Bronchial epithelial cell (primary cell): ENCODE measurements at regions not wholly inside any gene's neighbourhood (a gene's known extent, or its start where the extent isn't known, plus 50 kb on each side); places are given as distances from the start of the nearest gene placed in this dataset.

Experiments
- DNase-seq: peaks from one replicate; pipeline ENCODE4 v3.0.0-alpha.2; 2010; ENCODE audit warnings: low read depth
- FAIRE-seq: peaks from 2 replicates; lab custom pipeline; 2011; peaks lifted over from hg19 to GRCh38; lab: Jason Lieb, UNC
- H3K27me3 ChIP-seq: 2 replicates; pipeline ENCODE4 v1.5.1; 2011; ENCODE audit warnings: low read length; ENCODE audit not compliant: control insufficient read depth, insufficient read depth
- H3K36me3 ChIP-seq: 2 replicates; pipeline ENCODE4 v1.5.1; 2011; ENCODE audit warnings: low read length; ENCODE audit not compliant: control insufficient read depth, insufficient read depth
- H3K4me3 ChIP-seq: 2 replicates; pipeline ENCODE4 v1.5.1; 2011; ENCODE audit warnings: mild to moderate bottlenecking, low read depth, low read length, control low read depth
- TF ChIP-seq, protein P1 (sequence below): IDR thresholded peaks from 2 replicates; pipeline ENCODE4 v1.5.1; 2011; ENCODE audit warnings: mild to moderate bottlenecking, moderate library complexity, low read length, control low read depth, inconsistent platforms; ENCODE audit not compliant: insufficient read depth, severe bottlenecking

DNA sequence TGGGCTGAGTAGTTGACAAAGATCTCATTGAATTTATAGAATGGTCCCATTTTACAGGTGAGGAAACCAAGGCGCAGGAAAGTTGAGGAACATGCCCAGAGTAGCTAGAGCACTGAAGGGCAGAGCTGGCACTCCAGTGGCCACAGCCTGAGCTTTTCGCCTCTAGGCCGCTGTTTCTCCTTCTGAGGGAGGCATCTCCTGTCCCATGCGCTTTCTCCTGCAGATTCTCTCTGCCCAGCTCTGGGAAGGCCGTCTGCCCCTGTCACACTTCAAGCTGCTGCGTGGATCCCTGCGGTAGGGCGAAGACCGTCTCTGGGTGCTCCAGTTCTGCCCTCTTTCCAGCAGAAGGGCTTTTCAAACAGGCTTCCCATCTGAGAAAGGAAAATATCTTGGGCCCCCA is 159.9 kb downstream of the ACTL8 start:
- FAIRE-seq (no peak), DNase-seq (no peak)
- H3K36me3 ChIP-seq, result no peaks in the 10 kb centered on the region
- no peak overlapping the region for H3K4me3 ChIP-seq
- TF ChIP-seq, protein P1, sequence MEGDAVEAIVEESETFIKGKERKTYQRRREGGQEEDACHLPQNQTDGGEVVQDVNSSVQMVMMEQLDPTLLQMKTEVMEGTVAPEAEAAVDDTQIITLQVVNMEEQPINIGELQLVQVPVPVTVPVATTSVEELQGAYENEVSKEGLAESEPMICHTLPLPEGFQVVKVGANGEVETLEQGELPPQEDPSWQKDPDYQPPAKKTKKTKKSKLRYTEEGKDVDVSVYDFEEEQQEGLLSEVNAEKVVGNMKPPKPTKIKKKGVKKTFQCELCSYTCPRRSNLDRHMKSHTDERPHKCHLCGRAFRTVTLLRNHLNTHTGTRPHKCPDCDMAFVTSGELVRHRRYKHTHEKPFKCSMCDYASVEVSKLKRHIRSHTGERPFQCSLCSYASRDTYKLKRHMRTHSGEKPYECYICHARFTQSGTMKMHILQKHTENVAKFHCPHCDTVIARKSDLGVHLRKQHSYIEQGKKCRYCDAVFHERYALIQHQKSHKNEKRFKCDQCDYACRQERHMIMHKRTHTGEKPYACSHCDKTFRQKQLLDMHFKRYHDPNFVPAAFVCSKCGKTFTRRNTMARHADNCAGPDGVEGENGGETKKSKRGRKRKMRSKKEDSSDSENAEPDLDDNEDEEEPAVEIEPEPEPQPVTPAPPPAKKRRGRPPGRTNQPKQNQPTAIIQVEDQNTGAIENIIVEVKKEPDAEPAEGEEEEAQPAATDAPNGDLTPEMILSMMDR, result no peak
- H3K27me3 ChIP-seq, result no peaks in the 10 kb centered on the region

DNA sequence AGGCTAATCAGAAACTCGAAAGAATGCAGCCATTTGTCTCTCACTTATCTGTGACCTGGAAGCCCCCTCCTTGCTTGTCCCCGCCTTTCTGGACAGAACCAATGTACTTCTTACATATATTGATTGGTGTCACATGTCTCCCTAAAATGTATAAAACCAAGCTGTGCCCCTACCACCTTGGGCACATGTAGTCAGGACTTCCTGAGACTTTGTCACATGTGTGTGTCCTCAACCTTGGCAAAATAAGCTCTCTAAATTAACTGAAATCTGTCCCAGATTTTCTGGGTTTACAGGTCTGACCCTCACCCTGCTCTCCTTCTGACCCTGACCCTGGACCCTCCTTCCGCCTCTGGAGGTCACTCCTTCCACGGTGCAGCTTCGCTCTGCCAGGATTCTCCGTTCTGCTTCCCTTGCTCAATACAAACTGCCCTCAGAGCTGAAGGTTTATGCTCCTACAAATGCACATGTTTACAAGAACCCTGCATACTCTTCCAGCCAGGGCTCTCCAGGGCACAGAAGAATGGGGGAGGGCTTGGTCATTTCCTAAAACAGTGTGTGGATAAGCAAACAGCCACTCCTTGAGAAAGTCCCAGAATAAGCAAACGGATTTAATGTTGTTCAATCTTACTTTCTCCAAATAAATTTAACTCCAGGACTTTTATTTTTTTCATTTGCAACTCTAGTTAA is 160.5 kb downstream of the ACTL8 start:
- TF ChIP-seq, protein P1, result no peak
- no peak for DNase-seq
- H3K36me3 ChIP-seq, result no peaks in the 10 kb centered on the region
- FAIRE-seq, result no peak
- no peak overlapping the region for H3K4me3 ChIP-seq
- H3K27me3 ChIP-seq, result no peaks in the 10 kb centered on the region

- no peaks in the 10 kb centered on the region for H3K27me3 ChIP-seq
- FAIRE-seq, result no peak
- TF ChIP-seq, protein P1, result no peak
- no peak overlapping the region for H3K4me3 ChIP-seq
- H3K36me3 ChIP-seq, result no peaks in the 10 kb centered on the region
- no peak for DNase-seq
These were observed 161.6 kb downstream of the ACTL8 start for GRCh38 chr1:17916702-17917101.

DNA sequence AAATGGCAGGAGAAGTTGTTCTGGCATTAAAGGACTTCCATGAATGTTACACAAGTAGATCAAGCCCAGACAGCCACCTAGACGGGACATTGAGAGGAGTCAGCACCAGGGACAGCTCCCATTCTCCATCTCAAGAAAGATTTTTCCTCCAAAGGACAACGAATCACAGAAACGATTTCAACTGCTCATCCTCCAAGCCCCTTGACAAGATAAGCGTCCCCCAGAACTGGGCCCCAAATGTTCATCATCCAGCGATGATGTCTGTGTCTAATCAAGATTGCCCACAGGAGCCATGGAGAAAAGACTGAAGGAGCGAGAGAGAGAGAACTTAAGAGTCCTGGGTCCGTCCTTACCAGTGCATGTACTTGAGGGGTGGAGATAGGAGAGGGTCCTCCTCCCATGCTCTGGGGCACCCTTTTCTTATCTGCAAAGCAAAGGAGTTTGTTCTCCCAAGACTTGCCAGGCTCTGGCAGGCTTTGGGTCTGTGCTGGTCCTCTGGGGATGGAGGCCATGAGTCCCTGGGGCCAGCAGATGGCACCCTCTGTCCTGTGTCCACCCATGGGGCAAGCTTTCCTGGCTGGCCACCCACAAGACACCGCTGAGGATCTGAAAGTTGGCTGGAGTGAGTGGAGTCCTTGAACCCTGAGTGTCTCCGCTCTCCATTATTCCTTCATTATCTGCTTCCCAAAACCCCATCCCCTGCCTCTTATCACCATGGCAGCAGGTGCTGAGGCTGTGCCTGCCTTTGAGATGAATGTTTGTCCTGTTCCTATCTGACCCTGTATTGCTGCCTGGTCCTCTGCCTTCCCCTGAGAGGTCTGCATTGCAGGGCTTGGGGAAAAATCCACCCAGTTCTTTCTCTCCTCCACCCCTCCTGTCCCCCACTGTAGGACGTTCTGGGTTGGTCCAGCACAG is 164.6 kb downstream of the ACTL8 start:
- Histone ChIP-seq H3K36me3 (no peaks in the 10 kb centered on the region), H3K27me3 (no peaks in the 10 kb centered on the region), H3K4me3 (no peak overlapping the region)
- TF ChIP-seq, protein P1, result no peak
- DNase-seq (peak; percentile 8), FAIRE-seq (no peak)

- DNase-seq (no peak), FAIRE-seq (no peak)
- no peaks in the 10 kb centered on the region for H3K27me3 ChIP-seq
- TF ChIP-seq, protein P1, result no peak
- H3K4me3 ChIP-seq, result no peak overlapping the region
- no peaks in the 10 kb centered on the region for H3K36me3 ChIP-seq
These were observed 165.9 kb downstream of the ACTL8 start for GRCh38 chr1:17920881-17921640.
